Loucy (cell line): ENCODE measurements at regions not wholly inside any gene's neighbourhood (a gene's known extent, or its start where the extent isn't known, plus 50 kb on each side); places are given as distances from the start of the nearest gene placed in this dataset.

Source experiments
- CTCF ChIP-seq: fragments of 200-600 bp; sonication (generic); conservative IDR thresholded peaks from 2 replicates; pipeline ENCODE4 v1.5.1; 2014; ENCODE audit warnings: mild to moderate bottlenecking, antibody characterized with exemption, low read length
- EZH2phosphoT487 ChIP-seq: fragments of 200-600 bp; IDR thresholded peaks from 2 replicates; pipeline ENCODE4 v1.6.1; 2018; ENCODE audit warnings: antibody characterized with exemption, mild to moderate bottlenecking, moderate library complexity, borderline replicate concordance

GRCh38 chr3:80051602-80051962 lies 283.8 kb upstream of the ROBO1 start:
- no peak for TF ChIP-seq EZH2phosphoT487
- TF ChIP-seq CTCF = no peak
